Esophagus squamous epithelium (tissue), 5 donors: ENCODE measurements at regions not wholly inside any gene's neighbourhood (a gene's known extent, or its start where the extent isn't known, plus 50 kb on each side); places are given as distances from the start of the nearest gene placed in this dataset.
A peak's percentile ranks its signal among the peaks of the same experiment; 100 is the strongest.
"Not testable (repeated sequence)": the region's sequence is repeated elsewhere in the genome, so short reads cannot be mapped to it uniquely, and the experiment has no call there.

Experiments
- DNase-seq: peaks from one replicate; lab custom pipeline; 2025; lab: John Stamatoyannopoulos, UW
- H3K27ac ChIP-seq, 4 donors: fragments of 200-600 bp; sonication (generic); one replicate each; pipeline ENCODE4 v1.5.1; 2016 to 2019; ENCODE audit warnings: mild to moderate bottlenecking in 1 of 4
- H3K27me3 ChIP-seq, 4 donors: fragments of 200-600 bp; sonication (generic); 1 replicate in 3 of 4; 2 replicates in 1 of 4; pipeline versions ENCODE4 v1.5.1 to v1.6.0; 2017 to 2021; ENCODE audit warnings: antibody characterized with exemption in 1 of 4
- H3K36me3 ChIP-seq, 3 donors: fragments of 200-600 bp; sonication (generic); one replicate each; pipeline ENCODE4 v1.5.1; 2016 to 2019
- H3K4me1 ChIP-seq, 3 donors: fragments of 200-600 bp; sonication (generic); one replicate each; pipeline ENCODE4 v1.5.1; 2017 to 2019
- H3K4me3 ChIP-seq, 4 donors: fragments of 200-600 bp; sonication (generic); 1 replicate in 3 of 4; 2 replicates in 1 of 4; pipeline ENCODE4 v1.5.1; 2016 to 2019; ENCODE audit warnings: mild to moderate bottlenecking in 2 of 4, moderate library complexity in 1 of 4
- H3K9me3 ChIP-seq, 3 donors: fragments of 200-600 bp; sonication (generic); one replicate each; pipeline ENCODE4 v1.5.1; 2016 to 2019
- CTCF ChIP-seq, 6 experiments: fragments of 450-650 bp in 4 of 6; fragments of 200-600 bp in 2 of 6; sonication (generic) in 2 of 6; IDR thresholded peaks; one replicate each; pipeline ENCODE4 v1.5.1; 2016 to 2019; ENCODE audit warnings: antibody characterized with exemption in 6 of 6, mild to moderate bottlenecking in 4 of 6, moderate library complexity in 4 of 6
- POLR2A ChIP-seq, 4 donors: fragments of 450-650 bp; IDR thresholded peaks; one replicate each; pipeline ENCODE4 v1.6.1; 2017; ENCODE audit warnings: antibody characterized with exemption in 4 of 4, mild to moderate bottlenecking in 4 of 4, moderate library complexity in 3 of 4
- WGBS, 2 donors: methylation state at CpG; one replicate each; pipeline ENCODE4 v1.1.5; 2018; 5-methylcytosine and 5-hydroxymethylcytosine counted together
- intact Hi-C: fragments of 100-400 bp; cut with DNase I; formaldehyde crosslinking; loops from one replicate; pipeline ENCODE4 v1.15.0; 2022
- donor health status: DM: yes; HTN: yes; CAD: no.

- no peaks in the 10 kb centered on the region for H3K9me3 ChIP-seq
- H3K27ac ChIP-seq, result no peak overlapping the region
- DNase-seq, result no peak
- H3K27me3 ChIP-seq, result no peaks in the 10 kb centered on the region
- no peak for TF ChIP-seq CTCF (IDR thresholded peaks at IDR 0.05)
- no peak for TF ChIP-seq POLR2A (IDR thresholded peaks at IDR 0.05)
- intact Hi-C loops, result no loop called here
- H3K4me3 ChIP-seq, result no peak overlapping the region
- 73 to 74% methylated on average over 2 of the region's 2 CpGs for WGBS, 2 donors
- H3K4me1 ChIP-seq, result peaks cover 0 to 13% (median 0%) of the 10 kb centered on the region in 3 donors
- H3K36me3 ChIP-seq, result no peaks in the 10 kb centered on the region
These were observed 76.3 kb upstream of the TGM3 start for GRCh38 chr20:2219481-2220006.

- 62 to 92% methylated on average over 2 of the region's 2 CpGs for WGBS, 2 donors
- Histone ChIP-seq H3K4me3 (no peak overlapping the region), H3K27ac (no peak overlapping the region), H3K36me3 (no peaks in the 10 kb centered on the region), H3K4me1 (peaks cover 0 to 13% (median 0%) of the 10 kb centered on the region in 3 donors), H3K9me3 (no peaks in the 10 kb centered on the region), H3K27me3 (no peaks in the 10 kb centered on the region)
- TF ChIP-seq CTCF (IDR thresholded peaks at IDR 0.05), result no peak
- TF ChIP-seq POLR2A (IDR thresholded peaks at IDR 0.05), result no peak
- no peak for DNase-seq
- intact Hi-C loops, result no loop called here
These were observed 75.5 kb upstream of the TGM3 start for GRCh38 chr20:2220298-2220697.

GRCh38 chr20:2221921-2222320 lies 73.9 kb upstream of the TGM3 start:
- intact Hi-C loops, result no loop called here
- peak overlapping the region in 2 of 4 donors; percentile 57 to 61 for H3K27ac ChIP-seq
- 50 to 60% methylated on average over 2 of the region's 2 CpGs for WGBS, 2 donors

GRCh38 chr20:2223558-2224367 lies 72.0 kb upstream of the TGM3 start:
- H3K4me1 ChIP-seq, result peaks cover 0 to 21% (median 0%) of the 10 kb centered on the region in 3 donors
- intact Hi-C loops, result no loop called here
- whole genome bisulfite sequencing, 2 donors, result 77 to 83% methylated on average over 8 of the region's 8 CpGs
- no peaks in the 10 kb centered on the region for H3K36me3 ChIP-seq
- DNase-seq, result no peak
- H3K27ac ChIP-seq, result peak overlapping the region in 1 of 4 donors; percentile 17
- TF ChIP-seq CTCF (IDR thresholded peaks at IDR 0.05) (no peak), POLR2A (IDR thresholded peaks at IDR 0.05) (no peak)
- no peaks in the 10 kb centered on the region for H3K9me3 ChIP-seq
- H3K27me3 ChIP-seq, result no peaks in the 10 kb centered on the region
- no peak overlapping the region for H3K4me3 ChIP-seq

More at GRCh38 chr20:2221921-2222320, 73.9 kb upstream of the TGM3 start:
- DNase-seq, result no peak
- H3K36me3 ChIP-seq, result no peaks in the 10 kb centered on the region
- H3K27me3 ChIP-seq, result no peaks in the 10 kb centered on the region
- H3K4me3 ChIP-seq, result no peak overlapping the region
- TF ChIP-seq POLR2A (IDR thresholded peaks at IDR 0.05), result no peak
- no peaks in the 10 kb centered on the region for H3K9me3 ChIP-seq
- H3K4me1 ChIP-seq, result peaks cover 0 to 18% (median 0%) of the 10 kb centered on the region in 3 donors

GRCh38 chr20:2224368-2224639 lies 71.5 kb upstream of the TGM3 start:
- H3K27me3 ChIP-seq, result no peaks in the 10 kb centered on the region
- H3K4me3 ChIP-seq, result no peak overlapping the region
- intact Hi-C loops, result no loop called here
- WGBS, 2 donors, result 38 to 54% methylated on average over 3 of the region's 3 CpGs
- peak overlapping the region in 2 of 4 donors; percentile 9 to 17 for H3K27ac ChIP-seq
- H3K36me3 ChIP-seq, result no peaks in the 10 kb centered on the region
- DNase-seq, result no peak
- TF ChIP-seq POLR2A (IDR thresholded peaks at IDR 0.05), result no peak
- no peak for TF ChIP-seq CTCF (IDR thresholded peaks at IDR 0.05)
- no peaks in the 10 kb centered on the region for H3K9me3 ChIP-seq
- H3K4me1 ChIP-seq, result peaks cover 0 to 24% (median 0%) of the 10 kb centered on the region in 3 donors

- 65 to 74% methylated on average over 3 of the region's 3 CpGs for WGBS, 2 donors
- DNase-seq, H3K36me3 ChIP-seq, H3K9me3 ChIP-seq, H3K4me3 ChIP-seq, intact Hi-C loops, H3K27me3 ChIP-seq: not testable (repeated sequence)
- H3K4me1 ChIP-seq, result peaks cover 0 to 35% (median 0%) of the 10 kb centered on the region in 3 donors
- peak overlapping the region in 3 of 4 donors; percentile 33 to 83 (median 74) for H3K27ac ChIP-seq
These were observed 68.5 kb upstream of the TGM3 start for GRCh38 chr20:2227285-2227684.
